GM21786 (cell line): ENCODE measurements at regions not wholly inside any gene's neighbourhood (a gene's known extent, or its start where the extent isn't known, plus 50 kb on each side); places are given as distances from the start of the nearest gene placed in this dataset.

Experiments
- ATAC-seq: cut with Tn5 transposase; IDR thresholded peaks from one replicate; pipeline ENCODE4 v1.9.1; 2021; ENCODE audit not compliant: unreplicated experiment

DNA sequence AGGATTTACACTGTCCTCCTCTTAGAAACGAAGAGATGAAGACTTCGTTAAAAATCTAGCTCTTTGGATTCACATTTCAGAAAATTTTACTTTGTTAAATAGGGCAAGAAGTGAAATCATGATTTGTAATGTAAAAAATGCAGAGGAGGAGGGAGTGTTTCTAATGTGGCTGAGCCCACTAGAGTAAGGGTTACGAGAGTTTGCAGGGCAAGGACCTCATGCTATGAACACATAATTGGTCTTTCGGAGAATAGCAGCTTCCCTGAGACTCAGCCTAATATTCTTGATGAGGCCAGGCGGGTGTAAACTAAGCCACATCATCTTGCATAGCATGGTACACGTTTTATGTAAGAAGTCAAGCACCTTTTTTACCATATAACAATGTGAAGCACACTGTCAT lies 191.0 kb upstream of the ADAMTS16 start:
- no peak for ATAC-seq

DNA sequence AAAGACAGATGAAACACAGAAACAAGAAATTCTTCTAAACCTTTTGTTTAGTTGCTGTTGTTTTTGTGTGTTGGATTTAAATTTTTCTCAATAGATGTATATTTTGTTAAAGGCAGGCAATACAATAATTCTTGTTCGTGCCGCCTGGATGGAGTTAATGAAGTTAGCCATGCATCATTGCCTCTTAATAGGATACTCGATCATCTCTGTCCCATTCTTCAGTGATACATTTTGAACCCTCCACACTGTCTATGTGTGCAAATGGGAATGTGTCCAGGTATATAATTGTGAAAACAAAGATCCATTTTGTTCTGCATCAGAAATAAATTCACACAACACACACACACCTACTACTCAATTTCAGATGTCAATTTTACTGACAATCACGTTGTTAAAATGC lies 186.6 kb upstream of the ADAMTS16 start:
- ATAC-seq = no peak

DNA sequence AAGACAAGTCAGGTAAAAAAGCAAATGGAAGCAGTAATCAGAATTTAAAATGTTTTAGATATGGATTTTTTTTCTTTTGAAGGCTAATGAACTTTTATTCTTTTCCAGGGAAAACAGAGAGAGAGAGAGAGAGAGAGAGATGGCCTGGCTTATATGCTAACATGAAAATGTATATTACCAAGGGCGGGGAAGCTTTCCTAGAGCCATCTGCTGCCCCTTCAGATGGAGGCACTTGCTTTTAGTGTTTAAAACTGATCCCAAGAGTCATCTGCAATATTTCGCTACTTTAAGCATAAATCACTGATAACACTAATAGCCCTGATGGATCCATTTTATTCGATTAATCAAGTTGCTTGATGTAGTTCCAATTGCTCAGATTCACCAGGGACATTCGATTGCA lies 186.1 kb upstream of the ADAMTS16 start:
- ATAC-seq = no peak

DNA sequence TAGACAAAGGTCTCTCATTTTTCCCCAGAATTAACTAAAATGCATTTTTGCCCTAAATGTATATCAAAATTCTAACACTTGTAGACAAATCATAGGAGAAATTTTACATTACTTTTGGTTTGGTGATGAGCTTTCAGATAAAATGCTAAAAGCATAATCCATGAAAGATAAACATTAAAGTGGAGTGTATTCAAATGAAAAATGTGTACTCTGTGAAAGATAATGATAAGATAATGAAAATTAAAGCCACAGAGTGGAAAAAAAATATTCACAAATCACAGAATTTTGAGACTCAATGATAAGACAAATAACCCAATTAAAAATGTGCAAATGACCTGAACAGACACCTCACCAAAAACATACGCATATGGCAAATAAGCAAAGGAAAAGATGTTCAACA lies 176.9 kb upstream of the ADAMTS16 start:
- no peak for ATAC-seq

DNA sequence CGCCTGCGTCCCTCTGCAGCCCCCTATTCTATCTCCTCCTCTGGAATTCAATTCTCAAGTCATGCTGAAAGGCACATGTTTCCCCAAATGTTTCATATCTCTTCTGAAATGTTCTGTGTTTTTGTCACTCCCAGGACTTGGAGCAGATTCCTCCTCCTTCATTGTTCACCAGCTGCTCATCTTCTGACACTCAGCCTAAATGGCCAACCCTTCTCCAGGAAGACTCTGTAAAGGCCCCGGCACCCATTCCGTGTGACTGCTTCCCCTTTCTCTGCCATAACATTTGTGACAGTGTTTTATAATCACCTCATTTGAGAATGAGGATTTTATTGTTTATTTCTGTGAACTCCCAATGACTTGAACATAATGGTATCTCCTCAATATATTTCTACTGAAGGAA lies 170.8 kb upstream of the ADAMTS16 start:
- no peak for ATAC-seq

DNA sequence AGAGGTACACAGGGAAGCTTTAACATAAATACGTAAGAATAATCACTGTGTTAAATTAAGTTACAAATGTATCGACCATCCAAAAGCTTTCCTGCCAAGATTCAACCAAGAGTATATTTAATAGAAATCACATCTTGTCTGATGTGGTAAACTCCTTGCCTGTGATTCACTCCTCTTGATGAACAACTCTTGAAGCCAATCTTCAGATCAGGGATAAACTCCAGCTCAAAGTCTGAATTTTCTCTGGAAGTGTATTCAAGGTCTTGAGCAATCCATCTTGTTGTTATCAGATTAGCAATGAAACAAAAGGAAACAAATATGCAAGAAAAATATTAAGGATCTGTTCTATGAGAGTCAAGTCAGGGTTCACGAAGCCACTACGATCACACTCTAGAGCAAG lies 170.0 kb upstream of the ADAMTS16 start:
- ATAC-seq = no peak

DNA sequence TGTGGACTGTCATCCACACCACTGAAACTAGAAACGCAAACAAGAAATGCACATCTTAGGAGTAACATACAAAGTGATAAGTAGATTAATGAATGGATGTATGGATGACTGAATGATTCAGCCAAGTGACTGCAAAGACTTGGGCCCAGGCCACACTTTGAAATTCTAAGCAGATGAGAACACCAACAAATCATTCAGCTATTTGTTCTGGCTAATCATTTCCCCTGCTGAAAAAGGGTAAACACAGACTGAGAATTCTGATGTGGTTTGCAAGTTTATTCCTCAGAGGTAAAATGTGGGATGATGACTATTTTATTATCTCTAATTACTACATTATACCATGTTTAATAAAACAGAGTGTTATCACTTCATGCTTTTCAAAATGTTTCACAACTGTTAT lies 163.2 kb upstream of the ADAMTS16 start:
- ATAC-seq = no peak

DNA sequence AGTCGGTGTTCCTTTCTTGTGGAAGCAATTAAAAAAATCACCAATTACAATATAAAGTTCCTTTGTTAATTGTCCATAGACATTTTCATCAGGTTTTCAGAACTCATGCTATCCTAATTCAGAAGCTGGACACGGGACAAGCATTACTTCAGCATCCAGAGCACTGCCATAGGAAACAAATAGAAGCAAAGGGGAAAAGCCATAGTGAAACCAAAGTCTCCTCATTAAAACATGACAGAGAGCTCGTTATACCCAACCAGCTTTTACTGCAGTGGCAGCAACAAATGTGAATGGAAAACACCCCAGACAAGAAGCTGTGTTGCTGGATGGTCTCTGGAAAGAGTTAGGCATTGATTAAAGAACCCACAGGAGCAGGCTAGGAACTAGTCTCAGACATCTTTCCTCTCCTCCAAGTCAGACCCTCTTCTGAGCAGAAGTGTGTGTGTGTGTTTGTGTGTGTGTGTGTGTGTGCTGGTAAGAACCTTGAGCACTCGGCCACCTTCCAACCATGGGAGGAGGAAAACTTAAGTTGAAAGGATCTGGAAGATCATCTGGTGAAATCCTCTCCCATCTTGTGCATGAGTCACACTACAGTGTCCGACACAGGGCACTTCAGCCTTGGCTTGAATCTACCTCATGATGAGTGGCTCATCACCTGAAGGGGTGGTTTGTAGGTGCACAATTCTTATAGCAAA lies 162.6 kb upstream of the ADAMTS16 start:
- no peak for ATAC-seq

DNA sequence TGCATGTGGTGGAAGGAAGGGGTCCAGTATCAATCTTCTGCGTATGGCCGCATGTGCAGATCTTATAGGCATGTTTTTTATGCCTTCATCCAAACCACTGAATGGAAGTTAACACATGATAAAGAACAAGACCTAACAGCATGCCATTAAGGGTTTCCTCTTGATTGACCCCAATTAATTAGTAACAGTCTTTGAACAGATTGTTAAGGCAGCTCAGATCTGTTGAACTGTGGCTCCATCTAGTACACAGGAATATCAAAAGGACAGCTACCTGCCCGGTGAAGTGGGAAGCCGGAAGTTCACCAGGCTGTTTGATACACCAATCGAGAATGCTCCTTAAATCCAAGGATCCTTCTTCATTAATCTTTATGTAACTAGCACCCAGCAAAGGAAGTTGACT lies 159.9 kb upstream of the ADAMTS16 start:
- no peak for ATAC-seq

DNA sequence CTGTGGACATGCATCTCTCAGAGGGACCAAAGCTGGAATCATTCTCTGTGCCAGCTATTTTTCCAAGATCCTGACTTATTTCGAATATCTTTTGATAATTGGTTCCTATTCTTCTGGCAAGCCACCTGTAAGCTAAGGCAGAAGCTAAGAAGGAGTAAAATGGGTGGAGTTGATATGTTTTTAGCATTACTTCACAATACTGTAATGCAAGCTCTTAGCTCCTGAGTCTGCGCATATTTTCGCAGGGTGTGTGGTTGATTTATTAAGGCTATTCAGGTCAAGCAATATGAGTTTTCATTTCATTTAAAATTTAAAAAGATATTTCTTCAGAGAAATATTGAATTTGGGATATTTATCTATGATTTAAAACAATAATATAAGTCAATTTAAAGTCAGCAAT lies 158.5 kb upstream of the ADAMTS16 start:
- ATAC-seq = no peak

DNA sequence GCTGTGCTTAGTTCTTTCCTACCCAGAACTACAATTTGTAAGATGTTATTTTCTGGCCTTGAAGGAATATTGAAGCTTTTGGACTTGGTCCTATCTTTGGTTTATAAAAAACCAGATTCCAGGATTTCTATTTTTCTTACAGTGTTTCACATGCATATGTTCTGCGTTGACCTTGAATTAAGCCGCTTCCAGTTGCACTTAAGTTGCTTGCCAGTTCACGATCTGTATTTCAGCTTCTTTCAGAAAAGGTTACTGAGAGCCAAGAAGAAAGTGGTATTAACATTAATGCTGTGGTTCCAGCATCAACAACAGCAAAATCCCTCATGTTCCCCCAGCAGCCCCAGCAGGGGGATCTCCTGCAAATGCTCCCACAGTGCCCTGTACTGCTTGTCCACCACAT lies 156.4 kb upstream of the ADAMTS16 start:
- ATAC-seq = no peak

DNA sequence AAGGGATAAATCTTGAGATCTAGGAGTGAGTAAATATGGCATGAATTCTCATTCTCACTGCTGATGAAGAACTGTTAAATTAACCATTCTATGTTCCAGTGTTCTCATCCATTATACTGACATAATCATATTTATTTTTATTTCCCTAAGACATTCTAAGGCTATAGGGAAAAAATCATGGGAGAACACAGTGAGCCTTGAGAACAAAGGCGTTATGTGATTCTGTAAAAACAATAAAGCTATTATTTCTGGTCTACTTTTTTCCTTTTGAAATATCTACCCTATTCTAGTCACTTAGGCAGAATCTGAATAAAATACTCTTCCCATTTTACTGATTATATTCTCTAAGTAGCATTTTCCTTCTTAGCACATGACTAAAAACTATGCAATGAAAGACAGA lies 155.7 kb upstream of the ADAMTS16 start:
- ATAC-seq = no peak

DNA sequence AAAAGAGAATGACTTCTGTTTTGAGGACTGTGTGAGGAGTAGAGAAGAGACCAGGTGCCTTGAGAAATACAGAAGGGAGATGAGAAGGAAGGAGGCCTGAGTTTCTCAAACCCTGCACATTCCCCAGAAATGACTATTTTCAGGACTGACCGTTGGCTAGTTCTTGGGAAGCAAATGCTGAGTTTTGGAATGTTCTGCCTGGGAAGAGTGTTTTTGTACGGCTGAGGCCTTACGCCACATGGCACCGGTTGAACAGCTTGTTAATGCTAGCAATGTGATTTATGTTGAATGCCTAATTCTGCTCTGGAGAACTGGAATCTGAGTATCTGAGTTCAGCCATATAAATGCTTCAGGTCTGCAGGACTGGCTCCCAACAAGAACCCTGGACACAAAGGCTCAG lies 152.7 kb upstream of the ADAMTS16 start:
- ATAC-seq = no peak

DNA sequence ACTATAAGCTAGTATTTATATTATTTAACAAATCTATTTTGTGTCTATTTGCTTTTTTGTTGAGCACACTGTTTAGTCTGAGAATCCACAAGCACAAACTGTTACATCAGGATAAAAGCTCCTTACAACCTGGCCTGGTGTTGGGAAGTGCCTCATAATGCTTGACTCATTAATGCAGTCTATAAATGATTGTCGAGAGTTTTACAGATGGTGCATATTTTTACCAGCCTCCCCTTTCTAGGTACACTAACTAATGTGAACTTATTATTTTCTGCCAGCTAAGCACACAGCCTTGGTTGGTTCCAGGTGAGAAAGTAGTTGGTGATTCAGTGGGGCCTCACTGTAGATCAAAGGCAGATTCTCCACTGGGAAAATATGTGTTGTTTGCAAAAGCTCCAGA lies 151.0 kb upstream of the ADAMTS16 start:
- no peak for ATAC-seq

DNA sequence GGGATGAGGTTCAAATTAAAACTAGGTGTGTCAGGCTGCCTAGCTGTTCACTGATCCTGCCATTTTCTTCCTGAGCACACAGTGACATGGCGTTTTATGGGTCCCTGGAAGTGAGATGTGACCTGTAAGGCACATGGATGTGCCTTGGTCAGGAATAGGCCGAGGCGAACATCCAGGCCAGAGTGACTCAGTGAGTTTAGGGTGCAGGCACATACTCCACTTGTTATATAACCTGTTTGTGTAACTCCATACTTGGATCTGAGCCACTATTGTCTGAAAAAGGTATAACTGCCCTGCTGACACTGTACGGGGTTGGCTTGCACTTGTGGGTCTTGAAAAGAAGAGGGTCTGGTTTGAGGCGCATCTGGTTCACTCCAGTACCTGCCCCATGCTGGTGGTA lies 150.1 kb upstream of the ADAMTS16 start:
- no peak for ATAC-seq

DNA sequence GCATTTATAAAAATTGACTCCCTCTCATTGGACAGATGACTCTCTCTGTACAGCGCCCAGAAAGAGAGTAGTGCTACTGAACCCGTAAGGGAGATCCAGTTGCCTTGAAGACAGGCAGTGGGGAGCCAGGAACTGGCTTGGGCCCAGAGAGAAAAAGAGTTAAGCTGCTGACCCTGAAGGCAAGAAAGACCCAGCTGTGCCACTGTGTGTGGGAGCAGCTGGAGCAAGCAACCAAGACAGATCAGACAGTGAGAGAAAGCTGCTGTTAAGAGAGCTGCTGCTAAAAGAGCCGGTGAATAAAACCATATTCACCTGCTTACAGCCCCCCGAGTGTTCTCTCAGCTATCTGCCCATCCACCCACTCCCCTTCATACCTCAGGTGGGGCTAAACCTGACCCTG lies 149.7 kb upstream of the ADAMTS16 start:
- no peak for ATAC-seq

DNA sequence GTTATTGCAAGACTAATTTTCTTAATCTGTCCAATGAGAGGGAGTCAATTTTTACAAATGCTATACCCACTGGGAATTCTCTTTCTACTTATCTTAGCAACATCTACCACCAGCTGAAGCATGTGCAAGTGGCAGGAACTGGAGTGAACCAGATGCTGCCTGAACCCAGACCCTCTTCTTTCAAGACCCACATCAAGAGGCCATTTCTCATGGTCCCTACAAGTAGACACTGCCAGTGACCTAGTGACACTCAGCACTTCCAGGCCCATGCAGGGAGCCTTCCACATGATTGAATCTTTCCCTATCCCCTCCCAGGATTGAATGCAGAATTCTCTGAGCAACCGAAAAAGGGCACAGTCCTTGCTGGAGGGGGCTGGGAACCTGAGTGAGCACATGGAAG lies 148.2 kb upstream of the ADAMTS16 start:
- ATAC-seq = no peak

DNA sequence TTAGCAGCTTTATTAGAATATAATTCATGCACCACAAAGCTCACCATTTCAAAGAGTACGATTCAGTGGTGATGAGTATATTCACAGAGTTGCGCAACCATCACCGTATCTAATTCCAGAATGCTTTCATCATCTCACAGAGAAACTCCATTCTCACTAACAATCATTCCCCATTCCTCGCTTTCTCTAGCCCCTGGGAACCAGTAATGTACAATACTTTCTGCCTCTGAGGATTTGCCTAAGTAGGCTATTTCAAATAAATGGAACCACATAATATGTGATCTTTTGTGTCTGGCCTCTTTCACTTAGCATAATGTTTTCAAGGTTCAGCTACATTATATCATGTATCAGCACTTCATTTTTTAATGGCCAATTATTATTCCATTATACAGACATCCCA lies 145.1 kb upstream of the ADAMTS16 start:
- no peak for ATAC-seq

DNA sequence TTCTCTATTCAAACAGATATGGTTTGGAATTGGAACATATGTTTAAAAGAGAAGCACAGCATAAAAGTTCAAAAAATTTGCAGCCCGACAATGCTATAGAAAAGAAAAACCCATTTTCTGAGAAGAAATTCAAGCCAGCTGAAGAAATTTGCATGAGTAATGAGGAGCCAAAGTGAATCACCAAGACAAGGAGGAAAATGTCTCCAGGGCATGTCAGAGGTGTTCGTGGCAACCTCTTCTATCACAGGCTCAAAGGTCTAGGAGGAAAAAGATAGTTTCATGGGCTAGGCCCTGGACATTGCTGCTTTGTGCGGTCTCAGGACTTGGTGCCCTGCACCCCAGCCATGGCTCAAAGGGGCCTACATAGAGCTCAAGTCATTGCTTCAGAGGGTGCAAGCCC lies 134.8 kb upstream of the ADAMTS16 start:
- ATAC-seq = no peak

DNA sequence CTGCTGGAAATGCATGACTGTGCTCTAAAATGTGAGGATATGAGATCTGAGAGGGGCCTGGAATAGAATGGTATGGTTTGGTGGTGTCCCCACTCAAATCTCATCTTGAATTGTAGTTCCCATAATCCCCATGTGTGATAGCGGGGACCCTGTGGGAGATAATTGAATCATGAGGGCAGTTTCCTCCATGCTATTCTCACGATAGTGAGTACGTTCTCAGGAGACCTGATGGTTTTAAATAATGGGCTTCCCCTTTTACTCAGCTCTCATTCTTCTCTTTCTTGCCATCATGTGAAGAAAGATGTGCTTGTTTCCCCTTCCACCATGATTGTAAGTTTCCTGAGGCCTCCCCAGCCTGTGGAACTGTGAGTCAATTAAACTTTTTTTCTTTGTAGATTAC lies 133.6 kb upstream of the ADAMTS16 start:
- ATAC-seq = no peak

DNA sequence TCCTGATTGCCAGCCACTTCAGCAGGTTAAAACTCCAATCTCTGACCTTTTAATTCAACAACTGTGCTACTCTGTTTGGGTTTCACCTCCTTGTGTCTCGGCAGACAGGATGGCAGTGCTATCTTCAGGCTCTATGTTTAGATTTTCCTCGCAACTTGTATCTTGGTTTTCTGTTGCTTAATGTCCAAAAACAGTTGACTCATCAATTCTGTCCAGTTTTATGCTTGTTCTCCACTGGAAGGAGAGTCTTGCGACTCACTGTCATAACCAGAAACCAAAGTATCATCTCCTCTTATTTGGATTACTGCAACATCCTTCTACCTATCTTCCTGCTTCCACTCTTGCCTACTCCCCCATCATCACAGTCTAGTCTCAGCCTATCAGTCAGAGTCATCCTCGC lies 130.9 kb upstream of the ADAMTS16 start:
- no peak for ATAC-seq

DNA sequence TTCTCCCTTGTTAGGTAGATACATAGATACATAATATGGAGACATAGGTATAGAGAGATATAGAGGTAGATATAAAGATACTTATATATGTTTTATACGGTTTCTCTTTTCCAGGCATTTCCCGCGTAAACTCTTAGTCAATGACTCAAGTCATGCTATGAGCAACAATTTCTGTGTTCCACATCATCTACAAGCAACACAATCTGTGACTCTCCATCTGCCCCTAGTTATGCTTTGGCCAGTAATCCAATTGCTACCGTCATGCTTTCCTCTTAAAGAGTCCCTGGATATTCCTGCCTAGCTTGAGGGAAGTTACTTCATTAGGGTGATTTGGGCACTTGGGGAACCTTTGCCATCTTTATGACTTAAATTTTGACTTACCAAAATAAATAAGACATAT lies 129.0 kb upstream of the ADAMTS16 start:
- no peak for ATAC-seq

DNA sequence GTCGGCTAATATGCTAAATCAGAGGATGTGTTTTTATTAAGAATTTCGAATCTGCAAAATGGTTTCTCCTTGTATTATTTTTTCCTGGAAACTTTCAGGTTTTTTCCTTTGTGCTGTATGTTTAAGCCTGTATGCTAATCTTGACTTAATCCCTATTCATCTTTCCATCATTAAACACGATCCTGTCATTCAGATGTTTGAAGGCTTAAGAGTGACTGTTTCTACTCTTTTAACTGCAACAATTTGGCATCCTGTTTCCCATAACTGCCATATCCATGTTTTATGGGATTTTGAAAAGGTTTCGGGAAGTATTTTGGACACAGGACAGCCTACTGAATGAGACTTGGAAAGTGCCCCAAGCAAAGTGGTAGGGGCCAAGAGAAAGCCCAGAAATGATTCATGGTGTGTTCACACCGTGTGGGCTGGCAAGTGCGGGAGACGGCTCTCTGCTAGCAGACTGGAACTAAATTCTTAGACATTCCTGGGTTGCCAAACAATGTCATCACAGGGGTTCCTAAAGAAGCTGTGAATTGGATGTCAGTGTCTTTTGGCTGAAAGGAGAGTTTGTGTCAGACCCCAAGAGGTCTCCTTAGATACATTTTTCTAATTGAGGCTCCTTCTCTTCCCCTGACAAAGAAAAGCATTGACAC lies 125.4 kb upstream of the ADAMTS16 start:
- ATAC-seq = no peak
